Suprapubic skin (tissue), 4 donors: ENCODE measurements at regions not wholly inside any gene's neighbourhood (a gene's known extent, or its start where the extent isn't known, plus 50 kb on each side); places are given as distances from the start of the nearest gene placed in this dataset.

Experiments used
- CTCF ChIP-seq, 2 donors: fragments of 200-600 bp in 1 of 2; fragments of 450-650 bp in 1 of 2; sonication (generic) in 1 of 2; IDR thresholded peaks; one replicate each; pipeline ENCODE4 v1.5.1; 2016 to 2019; ENCODE audit warnings: antibody characterized with exemption in 2 of 2, mild to moderate bottlenecking in 1 of 2, moderate library complexity in 1 of 2
- POLR2A ChIP-seq, 2 donors: fragments of 450-650 bp; IDR thresholded peaks; one replicate each; pipeline ENCODE4 v1.6.1; 2017; ENCODE audit warnings: antibody characterized with exemption in 2 of 2, mild to moderate bottlenecking in 2 of 2, moderate library complexity in 2 of 2
- POLR2AphosphoS5 ChIP-seq, 3 donors: sonication (generic); formaldehyde crosslinking; IDR thresholded peaks; one replicate each; pipeline ENCODE4 v1.6.1; 2017; ENCODE audit warnings: antibody characterized with exemption in 3 of 3

GRCh38 chr5:165781738-165782137 is 2276.3 kb downstream of the MAT2B start:
- TF ChIP-seq POLR2A (IDR thresholded peaks at IDR 0.05) (no peak), POLR2AphosphoS5 (IDR thresholded peaks at IDR 0.05) (no peak), CTCF (IDR thresholded peaks at IDR 0.05) (no peak)
